Prostate gland (tissue), 2 donors: ENCODE measurements at regions not wholly inside any gene's neighbourhood (a gene's known extent, or its start where the extent isn't known, plus 50 kb on each side); places are given as distances from the start of the nearest gene placed in this dataset.

Experiments
- DNase-seq: peaks from one replicate; pipeline ENCODE4 v3.0.0-alpha.2; 2019; ENCODE audit warnings: low spot score
- H3K27ac ChIP-seq, 2 donors: fragments of 200-600 bp; sonication (generic); 2 replicates each; pipeline ENCODE4 v1.5.1; 2017 to 2019
- H3K27me3 ChIP-seq: fragments of 200-600 bp; sonication (generic); replicated peaks from 2 replicates; pipeline ENCODE4 v1.5.1; 2019; ENCODE audit not compliant: insufficient read depth
- H3K36me3 ChIP-seq, 2 donors: fragments of 200-600 bp; sonication (generic); 1 replicate in 1 of 2; 2 replicates in 1 of 2; pipeline versions ENCODE4 v1.5.1 to v1.8.1; 2017 to 2019
- H3K4me1 ChIP-seq: fragments of 200-600 bp; sonication (generic); replicated peaks from 2 replicates; pipeline ENCODE4 v1.5.1; 2019
- H3K4me3 ChIP-seq, 2 donors: fragments of 200-600 bp; sonication (generic); 2 replicates each; pipeline ENCODE4 v1.5.1; 2017 to 2019
- H3K9me3 ChIP-seq: fragments of 200-600 bp; sonication (generic); 2 replicates; pipeline ENCODE4 v1.5.1; 2017
- POLR2A ChIP-seq: fragments of 450-650 bp; IDR thresholded peaks from one replicate; pipeline ENCODE4 v1.6.1; 2016; ENCODE audit warnings: antibody characterized with exemption, mild to moderate bottlenecking
- POLR2AphosphoS5 ChIP-seq: sonication (generic); formaldehyde crosslinking; IDR thresholded peaks from one replicate; pipeline ENCODE4 v1.6.1; 2017; ENCODE audit warnings: antibody characterized with exemption
- WGBS: methylation state at CpG from one replicate; pipeline ENCODE4 v1.1.5; 2018; 5-methylcytosine and 5-hydroxymethylcytosine counted together
- intact Hi-C: fragments of 100-400 bp; cut with DNase I; formaldehyde crosslinking; loops from one replicate; pipeline ENCODE4 v1.14.2; 2022
- TF ChIP-seq, protein P1 (sequence below), 4 experiments: fragments of 200-600 bp in 2 of 4; fragments of 450-650 bp in 2 of 4; sonication (generic) in 2 of 4; IDR thresholded peaks; 1 replicate in 3 of 4; 2 replicates in 1 of 4; pipeline ENCODE4 v1.5.1; 2016 to 2019; ENCODE audit warnings: antibody characterized with exemption in 4 of 4, mild to moderate bottlenecking in 2 of 4, moderate library complexity in 2 of 4

DNA sequence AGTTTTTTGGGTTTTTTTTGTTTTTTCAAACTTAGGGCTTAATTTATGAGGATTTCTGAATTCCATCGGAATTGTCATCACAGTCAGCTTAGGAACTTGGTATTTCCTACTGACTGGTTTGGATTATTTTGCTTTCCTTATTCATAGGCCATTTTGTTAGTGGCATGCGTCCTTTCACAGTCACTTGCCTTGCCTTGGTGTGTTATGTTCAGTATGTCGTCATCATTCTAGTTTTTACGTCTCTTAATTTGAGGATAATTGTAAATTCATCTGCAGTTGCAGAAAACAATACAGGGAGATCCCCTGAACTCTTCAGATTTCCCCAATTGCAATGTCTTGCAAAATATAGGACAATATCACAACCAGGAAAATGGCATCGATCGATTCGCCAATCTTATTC, 485.3 kb downstream of the CBLN2 start:
- Histone ChIP-seq H3K27me3 (no peaks in the 10 kb centered on the region), H3K9me3 (no peaks in the 10 kb centered on the region), H3K4me1 (no peaks in the 10 kb centered on the region), H3K4me3 (no peak overlapping the region), H3K27ac (no peak overlapping the region), H3K36me3 (no peaks in the 10 kb centered on the region)
- no peak for DNase-seq
- 89% methylated on average over 7 of the region's 7 CpGs for WGBS
- TF ChIP-seq, protein P1, sequence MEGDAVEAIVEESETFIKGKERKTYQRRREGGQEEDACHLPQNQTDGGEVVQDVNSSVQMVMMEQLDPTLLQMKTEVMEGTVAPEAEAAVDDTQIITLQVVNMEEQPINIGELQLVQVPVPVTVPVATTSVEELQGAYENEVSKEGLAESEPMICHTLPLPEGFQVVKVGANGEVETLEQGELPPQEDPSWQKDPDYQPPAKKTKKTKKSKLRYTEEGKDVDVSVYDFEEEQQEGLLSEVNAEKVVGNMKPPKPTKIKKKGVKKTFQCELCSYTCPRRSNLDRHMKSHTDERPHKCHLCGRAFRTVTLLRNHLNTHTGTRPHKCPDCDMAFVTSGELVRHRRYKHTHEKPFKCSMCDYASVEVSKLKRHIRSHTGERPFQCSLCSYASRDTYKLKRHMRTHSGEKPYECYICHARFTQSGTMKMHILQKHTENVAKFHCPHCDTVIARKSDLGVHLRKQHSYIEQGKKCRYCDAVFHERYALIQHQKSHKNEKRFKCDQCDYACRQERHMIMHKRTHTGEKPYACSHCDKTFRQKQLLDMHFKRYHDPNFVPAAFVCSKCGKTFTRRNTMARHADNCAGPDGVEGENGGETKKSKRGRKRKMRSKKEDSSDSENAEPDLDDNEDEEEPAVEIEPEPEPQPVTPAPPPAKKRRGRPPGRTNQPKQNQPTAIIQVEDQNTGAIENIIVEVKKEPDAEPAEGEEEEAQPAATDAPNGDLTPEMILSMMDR (IDR thresholded peaks at IDR 0.05): no peak
- no peak for TF ChIP-seq POLR2AphosphoS5
- intact Hi-C loops: no loop called here

DNA sequence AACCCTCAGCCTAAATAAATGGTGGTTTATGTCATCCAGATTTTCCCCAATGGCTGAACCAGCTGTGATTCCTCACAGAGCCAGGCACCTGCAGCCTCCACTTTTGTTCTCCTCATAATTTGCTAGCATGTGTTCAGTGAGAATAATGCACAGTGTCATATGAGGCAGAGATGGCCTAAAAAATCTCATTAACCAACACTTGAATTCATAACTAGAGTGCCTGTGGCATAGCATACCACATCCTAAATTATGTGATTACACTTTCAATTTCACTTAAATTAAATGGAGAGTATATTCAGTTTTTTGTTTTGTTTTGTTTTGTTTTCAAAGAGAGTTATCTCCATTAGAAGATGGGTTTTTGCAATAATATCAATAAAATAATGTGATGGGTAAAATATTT, 488.0 kb downstream of the CBLN2 start:
- TF ChIP-seq POLR2A (no peak), POLR2AphosphoS5 (no peak)
- TF ChIP-seq, protein P1 (IDR thresholded peaks at IDR 0.05): no peak
- no peaks in the 10 kb centered on the region for H3K27me3 ChIP-seq
- intact Hi-C loops: no loop called here
- H3K9me3 ChIP-seq: no peaks in the 10 kb centered on the region
- no peaks in the 10 kb centered on the region for H3K36me3 ChIP-seq
- no peaks in the 10 kb centered on the region for H3K4me1 ChIP-seq
- no peak for DNase-seq
- no peak overlapping the region for H3K4me3 ChIP-seq
- no peak overlapping the region for H3K27ac ChIP-seq

DNA sequence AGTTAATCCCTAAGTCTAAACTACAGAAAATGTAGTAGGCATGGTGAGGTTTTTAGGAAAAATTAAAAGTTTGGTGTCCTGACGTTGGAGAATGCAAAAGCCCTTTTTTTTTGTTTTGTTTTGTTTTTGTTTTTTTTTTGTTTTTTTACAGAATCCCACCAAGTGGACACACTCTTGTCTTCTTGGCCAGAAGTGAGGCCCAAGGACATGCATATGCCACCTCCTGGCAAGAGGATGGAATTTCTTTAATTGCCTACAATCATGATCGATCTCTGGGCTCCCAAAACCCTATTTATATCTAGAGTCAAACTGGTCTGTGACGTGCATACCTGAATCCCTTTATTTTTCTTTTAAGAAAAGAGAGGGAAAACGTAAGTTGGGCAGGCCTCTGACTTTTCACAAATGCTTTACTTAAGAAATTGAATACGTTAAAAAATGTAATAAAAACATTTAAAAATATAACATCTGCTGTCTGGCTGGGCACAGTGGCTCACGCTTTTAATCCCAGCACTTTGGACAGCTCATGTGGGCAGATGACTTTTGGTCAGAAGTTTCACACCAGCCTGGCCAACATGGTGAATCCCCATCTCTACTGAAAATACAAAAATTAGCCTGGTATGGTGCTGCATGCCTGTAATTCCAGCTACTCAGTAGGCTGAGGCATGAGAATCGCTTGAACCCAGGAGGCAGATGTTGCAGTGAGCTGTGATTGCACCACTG, 502.7 kb downstream of the CBLN2 start:
- intact Hi-C loops: no loop called here
- 69% methylated on average over 7 of the region's 7 CpGs for WGBS
- Histone ChIP-seq H3K4me1 (no peaks in the 10 kb centered on the region), H3K4me3 (no peak overlapping the region), H3K9me3 (no peaks in the 10 kb centered on the region), H3K27ac (no peak overlapping the region), H3K27me3 (no peaks in the 10 kb centered on the region), H3K36me3 (no peaks in the 10 kb centered on the region)
- no peak for DNase-seq
- TF ChIP-seq, protein P1 (IDR thresholded peaks at IDR 0.05): no peak
- TF ChIP-seq POLR2AphosphoS5 (no peak), POLR2A (no peak)

- Histone ChIP-seq H3K9me3 (no peaks in the 10 kb centered on the region), H3K4me3 (no peak overlapping the region), H3K27me3 (no peaks in the 10 kb centered on the region), H3K4me1 (no peaks in the 10 kb centered on the region), H3K27ac (no peak overlapping the region), H3K36me3 (no peaks in the 10 kb centered on the region)
- TF ChIP-seq POLR2A (no peak), POLR2AphosphoS5 (no peak)
- TF ChIP-seq, protein P1 (IDR thresholded peaks at IDR 0.05): no peak
- intact Hi-C loops: no loop called here
- DNase-seq: no peak
- WGBS: 42% methylated on average over 4 of the region's 4 CpGs
Measured at GRCh38 chr18:72013427-72013850, 530.7 kb downstream of the CBLN2 start.

DNA sequence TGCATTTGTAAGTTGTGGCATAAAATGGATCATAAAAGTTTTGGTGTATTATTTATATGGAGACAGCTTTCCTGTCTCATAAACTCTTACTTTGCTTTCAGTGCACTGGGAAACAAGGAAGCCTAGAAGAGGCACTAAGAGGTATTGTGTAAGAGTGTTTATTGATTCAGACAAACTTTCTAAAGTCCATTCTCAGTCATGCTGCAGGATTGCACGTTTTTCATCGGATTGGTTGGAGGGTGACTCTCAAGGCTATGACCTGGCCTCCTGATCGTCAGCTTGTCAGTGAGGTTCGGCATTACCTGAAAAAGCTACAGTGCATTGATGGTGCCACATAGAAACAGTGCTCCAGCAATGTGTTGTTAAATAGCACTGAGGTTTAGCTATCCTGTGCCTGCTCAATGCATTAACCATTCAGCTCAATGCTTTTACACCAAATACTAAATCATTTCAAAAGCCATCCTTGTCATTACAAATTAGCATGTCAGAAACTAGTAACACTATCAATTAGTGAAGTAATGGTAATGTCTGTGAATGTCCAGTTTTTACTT, 545.5 kb downstream of the CBLN2 start:
- no peak overlapping the region for H3K27ac ChIP-seq
- TF ChIP-seq, protein P1 (IDR thresholded peaks at IDR 0.05): no peak
- no peak for TF ChIP-seq POLR2A
- TF ChIP-seq POLR2AphosphoS5: no peak
- H3K27me3 ChIP-seq: no peaks in the 10 kb centered on the region
- no peaks in the 10 kb centered on the region for H3K4me1 ChIP-seq
- 30% methylated on average over 4 of the region's 4 CpGs for WGBS
- H3K4me3 ChIP-seq: no peak overlapping the region
- no peaks in the 10 kb centered on the region for H3K36me3 ChIP-seq
- intact Hi-C loops: no loop called here
- no peak for DNase-seq
- H3K9me3 ChIP-seq: no peaks in the 10 kb centered on the region
